ENCODE measurements at regions not wholly inside any gene's neighbourhood (a gene's known extent, or its start where the extent isn't known, plus 50 kb on each side); places are given as distances from the start of the nearest gene placed in this dataset.

- Histone ChIP-seq H3K4me3 (ENCODE audit: insufficient read depth, low read length) (no peak overlapping the region), H2AFZ (ENCODE audit: low read length) (no peak overlapping the region), H3K27me3 (ENCODE audit: insufficient read depth, low read length) (no peaks in the 10 kb centered on the region), H3K79me2 (ENCODE audit: insufficient read depth, low read length) (no peaks in the 10 kb centered on the region), H3K9me3 (ENCODE audit: low read depth, low read length) (no peaks in the 10 kb centered on the region), H4K20me1 (ENCODE audit: insufficient read depth, low read length) (no peaks in the 10 kb centered on the region), H3K27ac (ENCODE audit: low read depth, low read length) (no peak overlapping the region), H3K4me2 (ENCODE audit: insufficient read depth, low read length) (no peak overlapping the region), H3K36me3 (ENCODE audit: insufficient read depth, low read length) (no peaks in the 10 kb centered on the region), H3K4me1 (ENCODE audit: insufficient read depth, low read length) (no peaks in the 10 kb centered on the region)
- DNase-seq (ENCODE audit: insufficient read length, low spot score, missing footprints): no peak
- no peak for TF ChIP-seq CTCF (IDR thresholded peaks at IDR 0.05; ENCODE audit: extremely low read depth, low read depth, low read length)
Measured at GRCh38 chr15:91480426-91480825, 373.1 kb upstream of the SLCO3A1 start.

- Histone ChIP-seq H3K9me3 (ENCODE audit: low read depth, low read length) (no peaks in the 10 kb centered on the region), H3K4me2 (ENCODE audit: insufficient read depth, low read length) (no peak overlapping the region), H3K4me3 (ENCODE audit: insufficient read depth, low read length) (no peak overlapping the region), H3K27me3 (ENCODE audit: insufficient read depth, low read length) (no peaks in the 10 kb centered on the region), H3K4me1 (ENCODE audit: insufficient read depth, low read length) (no peaks in the 10 kb centered on the region), H3K79me2 (ENCODE audit: insufficient read depth, low read length) (no peaks in the 10 kb centered on the region), H3K27ac (ENCODE audit: low read depth, low read length) (no peak overlapping the region), H2AFZ (ENCODE audit: low read length) (no peak overlapping the region), H4K20me1 (ENCODE audit: insufficient read depth, low read length) (no peaks in the 10 kb centered on the region), H3K36me3 (ENCODE audit: insufficient read depth, low read length) (no peaks in the 10 kb centered on the region)
- TF ChIP-seq CTCF (IDR thresholded peaks at IDR 0.05; ENCODE audit: extremely low read depth, low read depth, low read length): no peak
- DNase-seq (ENCODE audit: insufficient read length, low spot score, missing footprints): no peak
Measured at GRCh38 chr15:91482799-91483198, 370.7 kb upstream of the SLCO3A1 start.

GRCh38 chr15:91484141-91484540 is 369.4 kb upstream of the SLCO3A1 start:
- no peaks in the 10 kb centered on the region for H3K4me1 ChIP-seq (ENCODE audit: insufficient read depth, low read length)
- no peak overlapping the region for H3K4me2 ChIP-seq (ENCODE audit: insufficient read depth, low read length)
- no peak for DNase-seq (ENCODE audit: insufficient read length, low spot score, missing footprints)
- H3K79me2 ChIP-seq (ENCODE audit: insufficient read depth, low read length): no peaks in the 10 kb centered on the region
- no peak for TF ChIP-seq CTCF (IDR thresholded peaks at IDR 0.05; ENCODE audit: extremely low read depth, low read depth, low read length)
- no peaks in the 10 kb centered on the region for H3K27me3 ChIP-seq (ENCODE audit: insufficient read depth, low read length)
- no peaks in the 10 kb centered on the region for H3K36me3 ChIP-seq (ENCODE audit: insufficient read depth, low read length)
- no peaks in the 10 kb centered on the region for H3K9me3 ChIP-seq (ENCODE audit: low read depth, low read length)
- H2AFZ ChIP-seq (ENCODE audit: low read length): no peak overlapping the region
- H4K20me1 ChIP-seq (ENCODE audit: insufficient read depth, low read length): no peaks in the 10 kb centered on the region
- no peak overlapping the region for H3K27ac ChIP-seq (ENCODE audit: low read depth, low read length)
- no peak overlapping the region for H3K4me3 ChIP-seq (ENCODE audit: insufficient read depth, low read length)

- Histone ChIP-seq H3K27me3 (ENCODE audit: insufficient read depth, low read length) (no peaks in the 10 kb centered on the region), H2AFZ (ENCODE audit: low read length) (no peak overlapping the region), H4K20me1 (ENCODE audit: insufficient read depth, low read length) (no peaks in the 10 kb centered on the region), H3K9me3 (ENCODE audit: low read depth, low read length) (no peaks in the 10 kb centered on the region), H3K4me1 (ENCODE audit: insufficient read depth, low read length) (peaks cover 3% of the 10 kb centered on the region), H3K4me3 (ENCODE audit: insufficient read depth, low read length) (no peak overlapping the region), H3K27ac (ENCODE audit: low read depth, low read length) (no peak overlapping the region), H3K79me2 (ENCODE audit: insufficient read depth, low read length) (no peaks in the 10 kb centered on the region), H3K36me3 (ENCODE audit: insufficient read depth, low read length) (no peaks in the 10 kb centered on the region), H3K4me2 (ENCODE audit: insufficient read depth, low read length) (no peak overlapping the region)
- no peak for DNase-seq (ENCODE audit: insufficient read length, low spot score, missing footprints)
- TF ChIP-seq CTCF (IDR thresholded peaks at IDR 0.05; ENCODE audit: extremely low read depth, low read depth, low read length): no peak
Measured at GRCh38 chr15:91488452-91488851, 365.1 kb upstream of the SLCO3A1 start.
